ENCODE measurements at regions not wholly inside any gene's neighbourhood (a gene's known extent, or its start where the extent isn't known, plus 50 kb on each side); places are given as distances from the start of the nearest gene placed in this dataset.

GRCh38 chr13:60727140-60727539, 330.1 kb downstream of the TDRD3 start:
- Histone ChIP-seq H3K9me3 (ENCODE audit: control insufficient read depth in 2 of 2, insufficient read depth in 1 of 2, low read depth in 1 of 2, low read length in 1 of 2) (no peaks in the 10 kb centered on the region), H3K4me3 (ENCODE audit: low read depth in 1 of 2, low read length in 2 of 2) (no peak overlapping the region), H3K27ac (ENCODE audit: low read depth in 2 of 2, low read length in 1 of 2) (no peak overlapping the region), H3K4me1 (ENCODE audit: control insufficient read depth in 2 of 2, insufficient read depth in 2 of 2, low read length in 1 of 2) (no peaks in the 10 kb centered on the region), H3K27me3 (ENCODE audit: control insufficient read depth in 1 of 2, insufficient read depth in 2 of 2, low read length in 2 of 2) (no peaks in the 10 kb centered on the region), H3K36me3 (ENCODE audit: control insufficient read depth in 2 of 2, insufficient read depth in 2 of 2, low read length in 1 of 2) (no peaks in the 10 kb centered on the region)
- 76 to 88% methylated on average over 2 of the region's 2 CpGs for WGBS, 2 donors

GRCh38 chr13:60721063-60721462, 324.0 kb downstream of the TDRD3 start:
- no peak overlapping the region for H3K4me3 ChIP-seq (ENCODE audit: low read depth in 1 of 2, low read length in 2 of 2)
- H3K27me3 ChIP-seq (ENCODE audit: control insufficient read depth in 1 of 2, insufficient read depth in 2 of 2, low read length in 2 of 2), result no peaks in the 10 kb centered on the region
- H3K36me3 ChIP-seq (ENCODE audit: control insufficient read depth in 2 of 2, insufficient read depth in 2 of 2, low read length in 1 of 2), result no peaks in the 10 kb centered on the region
- WGBS, 2 donors, result 95% methylated on average over 3 of the region's 3 CpGs
- no peaks in the 10 kb centered on the region for H3K9me3 ChIP-seq (ENCODE audit: control insufficient read depth in 2 of 2, insufficient read depth in 1 of 2, low read depth in 1 of 2, low read length in 1 of 2)
- H3K4me1 ChIP-seq (ENCODE audit: control insufficient read depth in 2 of 2, insufficient read depth in 2 of 2, low read length in 1 of 2), result no peaks in the 10 kb centered on the region
- H3K27ac ChIP-seq (ENCODE audit: low read depth in 2 of 2, low read length in 1 of 2), result no peak overlapping the region

GRCh38 chr13:60720590-60720989, 323.6 kb downstream of the TDRD3 start:
- H3K36me3 ChIP-seq (ENCODE audit: control insufficient read depth in 2 of 2, insufficient read depth in 2 of 2, low read length in 1 of 2), result no peaks in the 10 kb centered on the region
- no peak overlapping the region for H3K27ac ChIP-seq (ENCODE audit: low read depth in 2 of 2, low read length in 1 of 2)
- no peaks in the 10 kb centered on the region for H3K27me3 ChIP-seq (ENCODE audit: control insufficient read depth in 1 of 2, insufficient read depth in 2 of 2, low read length in 2 of 2)
- H3K9me3 ChIP-seq (ENCODE audit: control insufficient read depth in 2 of 2, insufficient read depth in 1 of 2, low read depth in 1 of 2, low read length in 1 of 2), result no peaks in the 10 kb centered on the region
- WGBS, 2 donors, result 92 to 95% methylated on average over 3 of the region's 3 CpGs
- H3K4me1 ChIP-seq (ENCODE audit: control insufficient read depth in 2 of 2, insufficient read depth in 2 of 2, low read length in 1 of 2), result no peaks in the 10 kb centered on the region
- no peak overlapping the region for H3K4me3 ChIP-seq (ENCODE audit: low read depth in 1 of 2, low read length in 2 of 2)

GRCh38 chr13:60716313-60716712, 319.3 kb downstream of the TDRD3 start:
- no peaks in the 10 kb centered on the region for H3K4me1 ChIP-seq (ENCODE audit: control insufficient read depth in 2 of 2, insufficient read depth in 2 of 2, low read length in 1 of 2)
- H3K9me3 ChIP-seq (ENCODE audit: control insufficient read depth in 2 of 2, insufficient read depth in 1 of 2, low read depth in 1 of 2, low read length in 1 of 2), result no peaks in the 10 kb centered on the region
- WGBS, 2 donors, result 85 to 90% methylated on average over 2 of the region's 2 CpGs
- H3K27me3 ChIP-seq (ENCODE audit: control insufficient read depth in 1 of 2, insufficient read depth in 2 of 2, low read length in 2 of 2), result no peaks in the 10 kb centered on the region
- no peak overlapping the region for H3K4me3 ChIP-seq (ENCODE audit: low read depth in 1 of 2, low read length in 2 of 2)
- H3K36me3 ChIP-seq (ENCODE audit: control insufficient read depth in 2 of 2, insufficient read depth in 2 of 2, low read length in 1 of 2), result no peaks in the 10 kb centered on the region
- H3K27ac ChIP-seq (ENCODE audit: low read depth in 2 of 2, low read length in 1 of 2), result no peak overlapping the region

- Histone ChIP-seq H3K9me3 (ENCODE audit: control insufficient read depth in 2 of 2, insufficient read depth in 1 of 2, low read depth in 1 of 2, low read length in 1 of 2) (no peaks in the 10 kb centered on the region), H3K4me1 (ENCODE audit: control insufficient read depth in 2 of 2, insufficient read depth in 2 of 2, low read length in 1 of 2) (no peaks in the 10 kb centered on the region), H3K27ac (ENCODE audit: low read depth in 2 of 2, low read length in 1 of 2) (no peak overlapping the region), H3K36me3 (ENCODE audit: control insufficient read depth in 2 of 2, insufficient read depth in 2 of 2, low read length in 1 of 2) (no peaks in the 10 kb centered on the region), H3K4me3 (ENCODE audit: low read depth in 1 of 2, low read length in 2 of 2) (no peak overlapping the region), H3K27me3 (ENCODE audit: control insufficient read depth in 1 of 2, insufficient read depth in 2 of 2, low read length in 2 of 2) (no peaks in the 10 kb centered on the region)
Observed at GRCh38 chr13:60707878-60708277, 310.9 kb downstream of the TDRD3 start.

- Histone ChIP-seq H3K27me3 (ENCODE audit: control insufficient read depth in 1 of 2, insufficient read depth in 2 of 2, low read length in 2 of 2) (no peaks in the 10 kb centered on the region), H3K4me3 (ENCODE audit: low read depth in 1 of 2, low read length in 2 of 2) (no peak overlapping the region), H3K9me3 (ENCODE audit: control insufficient read depth in 2 of 2, insufficient read depth in 1 of 2, low read depth in 1 of 2, low read length in 1 of 2) (no peaks in the 10 kb centered on the region), H3K36me3 (ENCODE audit: control insufficient read depth in 2 of 2, insufficient read depth in 2 of 2, low read length in 1 of 2) (no peaks in the 10 kb centered on the region), H3K4me1 (ENCODE audit: control insufficient read depth in 2 of 2, insufficient read depth in 2 of 2, low read length in 1 of 2) (no peaks in the 10 kb centered on the region), H3K27ac (ENCODE audit: low read depth in 2 of 2, low read length in 1 of 2) (no peak overlapping the region)
- 75 to 88% methylated on average over 3 of the region's 3 CpGs for WGBS, 2 donors
Observed at GRCh38 chr13:60701895-60702294, 304.9 kb downstream of the TDRD3 start.

- no peak overlapping the region for H3K27ac ChIP-seq (ENCODE audit: low read depth in 2 of 2, low read length in 1 of 2)
- no peaks in the 10 kb centered on the region for H3K27me3 ChIP-seq (ENCODE audit: control insufficient read depth in 1 of 2, insufficient read depth in 2 of 2, low read length in 2 of 2)
Observed at GRCh38 chr13:60700994-60701393, 304.0 kb downstream of the TDRD3 start.

GRCh38 chr13:60699636-60700035, 302.6 kb downstream of the TDRD3 start:
- no peaks in the 10 kb centered on the region for H3K36me3 ChIP-seq (ENCODE audit: control insufficient read depth in 2 of 2, insufficient read depth in 2 of 2, low read length in 1 of 2)

More at GRCh38 chr13:60700994-60701393, 304.0 kb downstream of the TDRD3 start:
- H3K4me3 ChIP-seq (ENCODE audit: low read depth in 1 of 2, low read length in 2 of 2), result no peak overlapping the region
- WGBS, 2 donors, result 72 to 75% methylated on average over 4 of the region's 4 CpGs
- H3K36me3 ChIP-seq (ENCODE audit: control insufficient read depth in 2 of 2, insufficient read depth in 2 of 2, low read length in 1 of 2), result no peaks in the 10 kb centered on the region
- no peaks in the 10 kb centered on the region for H3K4me1 ChIP-seq (ENCODE audit: control insufficient read depth in 2 of 2, insufficient read depth in 2 of 2, low read length in 1 of 2)
- no peaks in the 10 kb centered on the region for H3K9me3 ChIP-seq (ENCODE audit: control insufficient read depth in 2 of 2, insufficient read depth in 1 of 2, low read depth in 1 of 2, low read length in 1 of 2)

GRCh38 chr13:60696602-60697001, 299.6 kb downstream of the TDRD3 start:
- H3K27ac ChIP-seq (ENCODE audit: low read depth in 2 of 2, low read length in 1 of 2), result no peak overlapping the region
- no peaks in the 10 kb centered on the region for H3K27me3 ChIP-seq (ENCODE audit: control insufficient read depth in 1 of 2, insufficient read depth in 2 of 2, low read length in 2 of 2)
- H3K36me3 ChIP-seq (ENCODE audit: control insufficient read depth in 2 of 2, insufficient read depth in 2 of 2, low read length in 1 of 2), result no peaks in the 10 kb centered on the region
- H3K9me3 ChIP-seq (ENCODE audit: control insufficient read depth in 2 of 2, insufficient read depth in 1 of 2, low read depth in 1 of 2, low read length in 1 of 2), result no peaks in the 10 kb centered on the region
- H3K4me3 ChIP-seq (ENCODE audit: low read depth in 1 of 2, low read length in 2 of 2), result no peak overlapping the region
- 29 to 35% methylated on average over 6 of the region's 6 CpGs for whole genome bisulfite sequencing, 2 donors
- H3K4me1 ChIP-seq (ENCODE audit: control insufficient read depth in 2 of 2, insufficient read depth in 2 of 2, low read length in 1 of 2), result no peaks in the 10 kb centered on the region

More at GRCh38 chr13:60699636-60700035, 302.6 kb downstream of the TDRD3 start:
- H3K27ac ChIP-seq (ENCODE audit: low read depth in 2 of 2, low read length in 1 of 2), result no peak overlapping the region
- H3K27me3 ChIP-seq (ENCODE audit: control insufficient read depth in 1 of 2, insufficient read depth in 2 of 2, low read length in 2 of 2), result no peaks in the 10 kb centered on the region
- H3K9me3 ChIP-seq (ENCODE audit: control insufficient read depth in 2 of 2, insufficient read depth in 1 of 2, low read depth in 1 of 2, low read length in 1 of 2), result no peaks in the 10 kb centered on the region
- WGBS, 2 donors, result 91 to 92% methylated on average over 2 of the region's 2 CpGs
- H3K4me3 ChIP-seq (ENCODE audit: low read depth in 1 of 2, low read length in 2 of 2), result no peak overlapping the region
- H3K4me1 ChIP-seq (ENCODE audit: control insufficient read depth in 2 of 2, insufficient read depth in 2 of 2, low read length in 1 of 2), result no peaks in the 10 kb centered on the region

GRCh38 chr13:60691268-60691667, 294.2 kb downstream of the TDRD3 start:
- Histone ChIP-seq H3K27ac (ENCODE audit: low read depth in 2 of 2, low read length in 1 of 2) (no peak overlapping the region), H3K9me3 (ENCODE audit: control insufficient read depth in 2 of 2, insufficient read depth in 1 of 2, low read depth in 1 of 2, low read length in 1 of 2) (no peaks in the 10 kb centered on the region), H3K27me3 (ENCODE audit: control insufficient read depth in 1 of 2, insufficient read depth in 2 of 2, low read length in 2 of 2) (no peaks in the 10 kb centered on the region), H3K4me3 (ENCODE audit: low read depth in 1 of 2, low read length in 2 of 2) (no peak overlapping the region), H3K4me1 (ENCODE audit: control insufficient read depth in 2 of 2, insufficient read depth in 2 of 2, low read length in 1 of 2) (no peaks in the 10 kb centered on the region), H3K36me3 (ENCODE audit: control insufficient read depth in 2 of 2, insufficient read depth in 2 of 2, low read length in 1 of 2) (no peaks in the 10 kb centered on the region)
